Lower lobe of right lung (tissue), 2 donors: ENCODE measurements at regions not wholly inside any gene's neighbourhood (a gene's known extent, or its start where the extent isn't known, plus 50 kb on each side); places are given as distances from the start of the nearest gene placed in this dataset.

Experiments
- ATAC-seq, 2 donors: fragments of 200-7000 bp; cut with Tn5 transposase; one replicate each; pipeline ENCODE4 v1.9.1; 2020 to 2022; ENCODE audit warnings: mild to moderate bottlenecking in 2 of 2, moderate library complexity in 2 of 2
- DNase-seq: peaks from one replicate; pipeline ENCODE4 v3.0.0-alpha.2; 2020
- H3K27ac ChIP-seq: fragments of 200-600 bp; one replicate; pipeline ENCODE4 v1.8.0; 2022
- H3K27me3 ChIP-seq: fragments of 200-600 bp; one replicate; pipeline ENCODE4 v1.8.0; 2022; ENCODE audit warnings: low read depth
- H3K36me3 ChIP-seq: fragments of 200-600 bp; one replicate; pipeline ENCODE4 v1.8.0; 2022; ENCODE audit warnings: mild to moderate bottlenecking
- H3K4me1 ChIP-seq: fragments of 200-600 bp; one replicate; pipeline ENCODE4 v1.8.0; 2022
- H3K4me3 ChIP-seq: fragments of 200-600 bp; one replicate; pipeline ENCODE4 v1.8.0; 2022; ENCODE audit warnings: mild to moderate bottlenecking
- H3K9me3 ChIP-seq: fragments of 200-600 bp; one replicate; pipeline ENCODE4 v1.8.0; 2022
- CTCF ChIP-seq: fragments of 200-600 bp; IDR thresholded peaks from one replicate; pipeline ENCODE4 v1.8.0; 2022; ENCODE audit warnings: antibody characterized with exemption, mild to moderate bottlenecking
- intact Hi-C: fragments of 100-400 bp; cut with DNase I; formaldehyde crosslinking; loops from one replicate; pipeline ENCODE4 v1.11.0; 2022
- donor health status: DM: no; HTN: yes; CAD: no; lungs with severe emphysema.

DNA sequence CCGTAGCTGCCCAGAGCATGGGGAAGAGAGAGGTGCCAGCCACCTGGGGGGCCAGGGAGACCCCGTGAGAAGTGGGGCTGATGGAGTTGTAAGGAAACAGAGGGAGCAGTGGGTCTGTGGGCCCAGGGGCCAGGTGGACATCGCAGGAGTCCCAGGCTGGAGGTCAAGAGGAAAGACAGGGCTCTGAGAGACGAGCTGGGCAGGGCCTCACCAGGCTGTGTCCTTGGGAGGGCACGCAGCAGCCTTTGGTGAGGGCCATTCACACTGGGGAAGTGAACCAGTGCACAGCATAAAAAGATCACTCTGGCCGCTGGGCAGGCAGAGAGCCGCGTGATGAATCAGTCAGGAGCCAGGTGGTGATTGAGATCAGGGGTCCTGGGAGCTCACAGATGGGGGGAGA lies 73.9 kb upstream of the FOXQ1 start:
- H3K4me3 ChIP-seq: no peak overlapping the region
- intact Hi-C loops: no loop called here
- ATAC-seq (no peak), DNase-seq (no peak)
- H3K27ac ChIP-seq: no peak overlapping the region
- no peak for TF ChIP-seq CTCF
- no peaks in the 10 kb centered on the region for H3K9me3 ChIP-seq
- peaks cover 5% of the 10 kb centered on the region for H3K4me1 ChIP-seq
- H3K27me3 ChIP-seq: no peaks in the 10 kb centered on the region
- no peaks in the 10 kb centered on the region for H3K36me3 ChIP-seq

DNA sequence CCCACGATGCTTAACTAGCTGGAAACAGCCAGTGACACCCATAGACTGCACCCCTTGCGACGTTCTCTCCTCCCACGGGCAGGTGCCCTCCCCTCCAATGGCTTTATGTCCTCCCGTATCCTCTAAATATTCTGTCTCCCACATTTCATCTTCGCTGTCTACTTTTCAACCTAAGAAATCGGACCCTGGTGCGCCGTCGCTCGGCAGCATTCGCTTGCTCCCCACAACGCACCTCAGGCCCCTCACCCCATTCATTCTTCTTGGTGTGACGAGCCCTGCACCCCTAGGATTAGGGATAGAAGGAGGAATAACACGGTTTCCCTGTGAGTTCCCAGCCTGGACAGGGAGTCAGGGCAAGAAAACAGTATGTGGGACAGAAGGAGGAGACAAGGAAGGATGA lies 74.3 kb upstream of the FOXQ1 start:
- DNase-seq: no peak
- H3K27me3 ChIP-seq: no peaks in the 10 kb centered on the region
- H3K4me1 ChIP-seq: peaks cover under 1% of the 10 kb centered on the region
- no peak overlapping the region for H3K27ac ChIP-seq
- no peaks in the 10 kb centered on the region for H3K9me3 ChIP-seq
- no peak for TF ChIP-seq CTCF
- no peak overlapping the region for H3K4me3 ChIP-seq
- H3K36me3 ChIP-seq: no peaks in the 10 kb centered on the region
- no peak for ATAC-seq
- intact Hi-C loops: no loop called here

DNA sequence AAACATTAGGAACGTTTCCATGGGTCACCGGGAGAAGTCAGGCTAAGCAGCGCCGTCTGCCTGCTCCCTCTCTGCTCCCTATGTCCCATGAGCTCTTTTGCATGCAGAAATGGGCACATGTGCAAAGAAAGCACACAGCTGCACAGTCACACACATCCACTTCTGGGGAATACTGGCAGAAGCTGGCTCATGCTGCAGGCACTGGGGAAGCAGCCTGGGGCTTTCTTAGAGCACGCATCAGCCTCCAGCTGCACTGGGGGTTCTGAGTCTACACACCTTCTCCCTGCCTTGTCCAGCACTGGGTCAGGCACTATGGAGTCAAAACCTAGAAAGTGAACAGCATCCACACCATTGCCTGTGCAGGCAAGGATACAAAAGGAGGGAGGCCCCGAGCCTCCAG lies 76.1 kb upstream of the FOXQ1 start:
- intact Hi-C loops: no loop called here
- Histone ChIP-seq H3K4me1 (no peaks in the 10 kb centered on the region), H3K27me3 (no peaks in the 10 kb centered on the region), H3K9me3 (no peaks in the 10 kb centered on the region), H3K36me3 (no peaks in the 10 kb centered on the region), H3K4me3 (no peak overlapping the region), H3K27ac (no peak overlapping the region)
- TF ChIP-seq CTCF: no peak
- ATAC-seq (no peak), DNase-seq (no peak)

DNA sequence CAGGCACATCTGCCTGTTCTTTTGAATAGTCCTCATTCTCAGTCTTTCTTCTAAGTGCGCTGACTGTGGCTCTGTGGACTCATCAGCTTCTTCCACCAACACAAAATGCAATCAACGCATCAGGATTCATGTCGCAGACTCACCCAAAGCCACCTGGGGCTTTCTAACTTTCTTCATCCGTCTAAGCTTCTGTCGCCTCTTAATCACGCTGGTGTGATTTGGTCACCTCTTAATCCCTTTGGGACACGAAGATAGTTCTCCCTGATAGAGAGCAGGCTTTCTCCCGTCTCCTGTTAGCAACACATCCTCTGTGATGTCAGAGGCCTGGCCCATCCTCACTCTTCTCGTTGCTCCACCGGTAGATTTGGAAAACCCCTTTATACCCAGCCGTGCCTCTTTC lies 78.0 kb upstream of the FOXQ1 start:
- Histone ChIP-seq H3K4me3 (no peak overlapping the region), H3K27ac (no peak overlapping the region), H3K27me3 (no peaks in the 10 kb centered on the region), H3K36me3 (no peaks in the 10 kb centered on the region), H3K4me1 (no peaks in the 10 kb centered on the region), H3K9me3 (no peaks in the 10 kb centered on the region)
- ATAC-seq (no peak), DNase-seq (no peak)
- no peak for TF ChIP-seq CTCF
- intact Hi-C loops: no loop called here

GRCh38 chr6:1232578-1232977 lies 79.3 kb upstream of the FOXQ1 start:
- Histone ChIP-seq H3K4me1 (no peaks in the 10 kb centered on the region), H3K27me3 (no peaks in the 10 kb centered on the region), H3K4me3 (no peak overlapping the region), H3K27ac (no peak overlapping the region), H3K36me3 (no peaks in the 10 kb centered on the region), H3K9me3 (no peaks in the 10 kb centered on the region)
- intact Hi-C loops: no loop called here
- TF ChIP-seq CTCF: no peak
- DNase-seq (no peak), ATAC-seq (peak in 1 of 2 donors; percentile 28)

DNA sequence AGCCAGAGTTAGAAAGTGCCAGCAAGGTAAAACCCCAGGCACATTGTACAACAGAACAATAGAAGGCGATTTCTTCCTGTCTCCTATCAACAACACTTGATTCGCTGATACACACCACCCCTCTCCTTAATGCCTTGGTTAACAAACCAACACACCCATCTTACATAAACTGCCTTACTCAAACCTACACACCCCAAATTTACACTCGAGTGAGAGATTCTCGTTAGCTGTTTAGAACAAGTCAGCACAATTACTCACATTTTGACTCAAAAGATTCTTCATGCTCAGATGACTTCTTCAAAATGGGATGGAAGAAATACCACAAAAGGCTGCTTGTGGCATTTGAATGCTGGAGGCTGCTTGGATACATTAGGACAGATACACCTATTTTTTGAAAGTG lies 80.0 kb upstream of the FOXQ1 start:
- TF ChIP-seq CTCF: no peak
- ATAC-seq: no peak
- no peaks in the 10 kb centered on the region for H3K4me1 ChIP-seq
- H3K27ac ChIP-seq: no peak overlapping the region
- DNase-seq: no peak
- intact Hi-C loops: no loop called here
- no peaks in the 10 kb centered on the region for H3K36me3 ChIP-seq
- H3K4me3 ChIP-seq: no peak overlapping the region
- no peaks in the 10 kb centered on the region for H3K9me3 ChIP-seq
- no peaks in the 10 kb centered on the region for H3K27me3 ChIP-seq
